NCI-H2107 treated with DMSO at 0.1 percent for 48 hours (cell line): ENCODE measurements at regions not wholly inside any gene's neighbourhood (a gene's known extent, or its start where the extent isn't known, plus 50 kb on each side); places are given as distances from the start of the nearest gene placed in this dataset.
"Not testable (repeated sequence)": the region's sequence is repeated elsewhere in the genome, so short reads cannot be mapped to it uniquely, and the experiment has no call there.

Experiments used
- DNase-seq: peaks from one replicate; lab custom pipeline; 2025; ENCODE audit not compliant: unreplicated experiment; lab: John Stamatoyannopoulos, UW

GRCh38 chr2:225254363-225254762 is 145.1 kb upstream of the NYAP2 start:
- no peak for DNase-seq

- no peak for DNase-seq
Measured at GRCh38 chr2:225244933-225245332, 154.6 kb upstream of the NYAP2 start.

- DNase-seq, result no peak
Measured at GRCh38 chr2:225236769-225237323, 162.7 kb upstream of the NYAP2 start.

GRCh38 chr2:225233234-225233633 is 166.3 kb upstream of the NYAP2 start:
- no peak for DNase-seq

GRCh38 chr2:225231900-225232299 is 167.6 kb upstream of the NYAP2 start:
- DNase-seq, result no peak

- not testable (repeated sequence) for DNase-seq
Measured at GRCh38 chr2:225229346-225229745, 170.2 kb upstream of the NYAP2 start.

GRCh38 chr2:225226441-225226840 is 173.1 kb upstream of the NYAP2 start:
- DNase-seq, result no peak

GRCh38 chr2:225223301-225223700 is 176.2 kb upstream of the NYAP2 start:
- no peak for DNase-seq

- DNase-seq, result no peak
Measured at GRCh38 chr2:225207471-225207870, 165.2 kb upstream of the DOCK10 start.

- DNase-seq, result no peak
Measured at GRCh38 chr2:225207043-225207442, 164.8 kb upstream of the DOCK10 start.

- DNase-seq, result no peak
Measured at GRCh38 chr2:225196579-225196978, 154.3 kb upstream of the DOCK10 start.

GRCh38 chr2:225192869-225193268 is 150.6 kb upstream of the DOCK10 start:
- DNase-seq, result no peak

GRCh38 chr2:225190987-225191386 is 148.7 kb upstream of the DOCK10 start:
- DNase-seq, result no peak

GRCh38 chr2:225184948-225185347 is 142.7 kb upstream of the DOCK10 start:
- DNase-seq, result no peak

GRCh38 chr2:225182126-225182525 is 139.9 kb upstream of the DOCK10 start:
- DNase-seq, result no peak

GRCh38 chr2:225177098-225177497 is 134.8 kb upstream of the DOCK10 start:
- DNase-seq, result no peak

GRCh38 chr2:225173909-225174308 is 131.6 kb upstream of the DOCK10 start:
- DNase-seq, result peak; percentile 31

GRCh38 chr2:225171350-225171749 is 129.1 kb upstream of the DOCK10 start:
- no peak for DNase-seq

- no peak for DNase-seq
Measured at GRCh38 chr2:225170162-225170561, 127.9 kb upstream of the DOCK10 start.

GRCh38 chr2:225169396-225169795 is 127.1 kb upstream of the DOCK10 start:
- no peak for DNase-seq

GRCh38 chr2:225165052-225165451 is 122.8 kb upstream of the DOCK10 start:
- DNase-seq, result no peak

GRCh38 chr2:225164401-225165050 is 122.3 kb upstream of the DOCK10 start:
- DNase-seq, result no peak

- no peak for DNase-seq
Measured at GRCh38 chr2:225158360-225158759, 116.1 kb upstream of the DOCK10 start.
